Effector memory CD8-positive, alpha-beta T cell (primary cell): ENCODE measurements at regions not wholly inside any gene's neighbourhood (a gene's known extent, or its start where the extent isn't known, plus 50 kb on each side); places are given as distances from the start of the nearest gene placed in this dataset.

Source experiments
- ATAC-seq: fragments of 150-1000 bp; cut with Tn5 transposase; replicated peaks from 2 replicates; pipeline ENCODE4 v1.10.0; 2021; ENCODE audit warnings: mild to moderate bottlenecking, moderate library complexity
- DNase-seq, 3 experiments: peaks; one replicate each; pipeline ENCODE4 v3.0.0; 2021
- H3K27ac Mint-ChIP-seq, 2 donors: one replicate each; pipeline ENCODE4 v1.8.0; 2022; ENCODE audit warnings: mild to moderate bottlenecking in 2 of 2, mixed read lengths in 2 of 2, moderate library complexity in 2 of 2
- H3K27me3 Mint-ChIP-seq, 2 donors: one replicate each; pipeline ENCODE4 v1.8.0; 2022; ENCODE audit warnings: mixed read lengths in 2 of 2
- H3K36me3 Mint-ChIP-seq: one replicate; pipeline ENCODE4 v1.8.0; 2022; ENCODE audit warnings: mild to moderate bottlenecking, moderate library complexity, mixed read lengths; ENCODE audit not compliant: insufficient read depth
- H3K4me1 Mint-ChIP-seq, 2 donors: one replicate each; pipeline ENCODE4 v1.8.0; 2022; ENCODE audit warnings: low read depth in 2 of 2, mixed read lengths in 2 of 2
- H3K4me3 Mint-ChIP-seq, 2 donors: one replicate each; pipeline ENCODE4 v1.8.0; 2022; ENCODE audit warnings: mild to moderate bottlenecking in 2 of 2, mixed read lengths in 2 of 2, moderate library complexity in 2 of 2
- H3K9me3 Mint-ChIP-seq, 2 donors: one replicate each; pipeline ENCODE4 v1.8.0; 2022; ENCODE audit warnings: mixed read lengths in 2 of 2

- Mint-ChIP-seq H3K4me1 (no peaks in the 10 kb centered on the region), H3K27ac (no peak overlapping the region), H3K27me3 (peaks cover 36 to 75% of the 10 kb centered on the region in 2 donors), H3K36me3 (no peaks in the 10 kb centered on the region), H3K4me3 (no peak overlapping the region), H3K9me3 (no peaks in the 10 kb centered on the region)
- DNase-seq, result no peak
- ATAC-seq, result no peak
These were observed 269.7 kb downstream of the ABHD5 start for GRCh38 chr3:43960448-43960840.

- peaks cover 48 to 75% of the 10 kb centered on the region in 2 donors for H3K27me3 Mint-ChIP-seq
- DNase-seq (no peak), ATAC-seq (no peak)
- H3K9me3 Mint-ChIP-seq, result no peaks in the 10 kb centered on the region
- H3K4me3 Mint-ChIP-seq, result no peak overlapping the region
- no peaks in the 10 kb centered on the region for H3K36me3 Mint-ChIP-seq
- no peaks in the 10 kb centered on the region for H3K4me1 Mint-ChIP-seq
- no peak overlapping the region for H3K27ac Mint-ChIP-seq
These were observed 271.3 kb downstream of the ABHD5 start for GRCh38 chr3:43962043-43962442.

GRCh38 chr3:43963208-43963607 lies 272.5 kb downstream of the ABHD5 start:
- Mint-ChIP-seq H3K27me3 (peaks cover 56 to 79% of the 10 kb centered on the region in 2 donors), H3K9me3 (no peaks in the 10 kb centered on the region), H3K36me3 (no peaks in the 10 kb centered on the region), H3K27ac (no peak overlapping the region), H3K4me1 (no peaks in the 10 kb centered on the region), H3K4me3 (no peak overlapping the region)
- no peak for ATAC-seq
- no peak for DNase-seq

- ATAC-seq (no peak), DNase-seq (no peak)
- Mint-ChIP-seq H3K9me3 (no peaks in the 10 kb centered on the region), H3K4me3 (no peak overlapping the region), H3K4me1 (no peaks in the 10 kb centered on the region), H3K36me3 (no peaks in the 10 kb centered on the region), H3K27me3 (peaks cover 55 to 78% of the 10 kb centered on the region in 2 donors), H3K27ac (no peak overlapping the region)
These were observed 273.9 kb downstream of the ABHD5 start for GRCh38 chr3:43964640-43965039.

GRCh38 chr3:43965656-43966055 lies 274.9 kb downstream of the ABHD5 start:
- H3K4me1 Mint-ChIP-seq, result no peaks in the 10 kb centered on the region
- no peak overlapping the region for H3K27ac Mint-ChIP-seq
- no peak overlapping the region for H3K4me3 Mint-ChIP-seq
- ATAC-seq (no peak), DNase-seq (no peak)
- H3K36me3 Mint-ChIP-seq, result no peaks in the 10 kb centered on the region
- no peaks in the 10 kb centered on the region for H3K9me3 Mint-ChIP-seq
- peaks cover 55 to 68% of the 10 kb centered on the region in 2 donors for H3K27me3 Mint-ChIP-seq

- H3K27ac Mint-ChIP-seq, result no peak overlapping the region
- H3K4me3 Mint-ChIP-seq, result no peak overlapping the region
- H3K36me3 Mint-ChIP-seq, result no peaks in the 10 kb centered on the region
- H3K4me1 Mint-ChIP-seq, result no peaks in the 10 kb centered on the region
- no peaks in the 10 kb centered on the region for H3K9me3 Mint-ChIP-seq
- no peak for DNase-seq
- no peak for ATAC-seq
- H3K27me3 Mint-ChIP-seq, result peaks cover 55 to 68% of the 10 kb centered on the region in 2 donors
These were observed 275.4 kb downstream of the ABHD5 start for GRCh38 chr3:43966126-43966525.

GRCh38 chr3:43966530-43966929 lies 275.2 kb upstream of the TOPAZ1 start:
- ATAC-seq (no peak), DNase-seq (no peak)
- Mint-ChIP-seq H3K36me3 (no peaks in the 10 kb centered on the region), H3K9me3 (no peaks in the 10 kb centered on the region), H3K27me3 (peaks cover 51 to 68% of the 10 kb centered on the region in 2 donors), H3K27ac (no peak overlapping the region), H3K4me1 (no peaks in the 10 kb centered on the region), H3K4me3 (no peak overlapping the region)

GRCh38 chr3:43968465-43968864 lies 273.2 kb upstream of the TOPAZ1 start:
- H3K27me3 Mint-ChIP-seq, result peaks cover 44 to 64% of the 10 kb centered on the region in 2 donors
- no peaks in the 10 kb centered on the region for H3K36me3 Mint-ChIP-seq
- H3K9me3 Mint-ChIP-seq, result no peaks in the 10 kb centered on the region
- no peak overlapping the region for H3K27ac Mint-ChIP-seq
- H3K4me1 Mint-ChIP-seq, result no peaks in the 10 kb centered on the region
- ATAC-seq, result no peak
- no peak overlapping the region for H3K4me3 Mint-ChIP-seq
- DNase-seq, result no peak

- H3K9me3 Mint-ChIP-seq, result no peaks in the 10 kb centered on the region
These were observed 271.7 kb upstream of the TOPAZ1 start for GRCh38 chr3:43969944-43970343.

GRCh38 chr3:43970351-43970750 lies 271.3 kb upstream of the TOPAZ1 start:
- no peak overlapping the region for H3K4me3 Mint-ChIP-seq
- no peaks in the 10 kb centered on the region for H3K36me3 Mint-ChIP-seq
- no peaks in the 10 kb centered on the region for H3K4me1 Mint-ChIP-seq
- ATAC-seq, result no peak
- H3K9me3 Mint-ChIP-seq, result no peaks in the 10 kb centered on the region
- DNase-seq, result no peak
- peaks cover 32 to 45% of the 10 kb centered on the region in 2 donors for H3K27me3 Mint-ChIP-seq
- H3K27ac Mint-ChIP-seq, result no peak overlapping the region

More at GRCh38 chr3:43969944-43970343, 271.7 kb upstream of the TOPAZ1 start:
- DNase-seq (no peak), ATAC-seq (no peak)
- Mint-ChIP-seq H3K36me3 (no peaks in the 10 kb centered on the region), H3K4me3 (no peak overlapping the region), H3K4me1 (no peaks in the 10 kb centered on the region), H3K27me3 (peaks cover 35 to 49% of the 10 kb centered on the region in 2 donors), H3K27ac (no peak overlapping the region)

GRCh38 chr3:43970920-43971319 lies 270.8 kb upstream of the TOPAZ1 start:
- no peaks in the 10 kb centered on the region for H3K4me1 Mint-ChIP-seq
- ATAC-seq (no peak), DNase-seq (no peak)
- H3K36me3 Mint-ChIP-seq, result no peaks in the 10 kb centered on the region
- H3K9me3 Mint-ChIP-seq, result no peaks in the 10 kb centered on the region
- H3K4me3 Mint-ChIP-seq, result no peak overlapping the region
- H3K27ac Mint-ChIP-seq, result no peak overlapping the region
- H3K27me3 Mint-ChIP-seq, result peaks cover 27 to 43% of the 10 kb centered on the region in 2 donors

- H3K27ac Mint-ChIP-seq, result no peak overlapping the region
- H3K36me3 Mint-ChIP-seq, result no peaks in the 10 kb centered on the region
- no peaks in the 10 kb centered on the region for H3K4me1 Mint-ChIP-seq
- H3K4me3 Mint-ChIP-seq, result no peak overlapping the region
- DNase-seq (no peak), ATAC-seq (no peak)
- peaks cover 24 to 39% of the 10 kb centered on the region in 2 donors for H3K27me3 Mint-ChIP-seq
- no peaks in the 10 kb centered on the region for H3K9me3 Mint-ChIP-seq
These were observed 270.2 kb upstream of the TOPAZ1 start for GRCh38 chr3:43971486-43971885.

GRCh38 chr3:43978708-43979107 lies 263.0 kb upstream of the TOPAZ1 start:
- Mint-ChIP-seq H3K36me3 (no peaks in the 10 kb centered on the region), H3K9me3 (no peaks in the 10 kb centered on the region), H3K4me1 (no peaks in the 10 kb centered on the region), H3K4me3 (no peak overlapping the region), H3K27me3 (peaks cover 21 to 40% of the 10 kb centered on the region in 2 donors), H3K27ac (no peak overlapping the region)
- no peak for DNase-seq
- ATAC-seq, result no peak

GRCh38 chr3:43979645-43980044 lies 262.0 kb upstream of the TOPAZ1 start:
- DNase-seq, result no peak
- peaks cover 29 to 49% of the 10 kb centered on the region in 2 donors for H3K27me3 Mint-ChIP-seq
- H3K4me1 Mint-ChIP-seq, result no peaks in the 10 kb centered on the region
- H3K27ac Mint-ChIP-seq, result no peak overlapping the region
- H3K36me3 Mint-ChIP-seq, result no peaks in the 10 kb centered on the region
- H3K9me3 Mint-ChIP-seq, result peaks cover 0 to 2% of the 10 kb centered on the region in 2 donors
- ATAC-seq, result no peak
- H3K4me3 Mint-ChIP-seq, result no peak overlapping the region
